HepG2 (cell line): ENCODE measurements at regions not wholly inside any gene's neighbourhood (a gene's known extent, or its start where the extent isn't known, plus 50 kb on each side); places are given as distances from the start of the nearest gene placed in this dataset.

Experiments used
- ATAC-seq: fragments of 200-7000 bp; cut with Tn5 transposase; 3 replicates; pipeline ENCODE4 v1.9.1; 2020; ENCODE audit warnings: mild to moderate bottlenecking, moderate library complexity
- BruUV-seq: library from RNA; stranded (reverse); fragments of 400-500 nt; replicated peaks from 2 replicates; lab custom pipeline; 2021; lab: Mats Ljungman, UMichigan
- CTCF ChIA-PET: fragments of 300-600 bp; formaldehyde crosslinking; extraction: SDS; loops from one replicate; lab custom pipeline; 2021; ENCODE audit warnings: low total read pairs, inconsistent platforms, low intra/inter-chr PET ratio; lab: Yijun Ruan, JAX
- POLR2A ChIA-PET: fragments of 350-600 bp; sonication (Branson Sonifier 250); formaldehyde crosslinking; loops from one replicate; lab custom pipeline; 2020; ENCODE audit warnings: antibody characterized with exemption, inconsistent platforms; lab: Yijun Ruan, JAX
- DNase-seq: peaks from one replicate; pipeline ENCODE4 v3.0.0-alpha.2; 2015; ENCODE audit warnings: low spot score
- FAIRE-seq: peaks from 3 replicates; lab custom pipeline; 2011; peaks lifted over from hg19 to GRCh38; lab: Jason Lieb, UNC
- H2AFZ ChIP-seq: one replicate; pipeline ENCODE4 v1.6.1; 2011; ENCODE audit warnings: low read length, inconsistent platforms
- H3K27ac ChIP-seq: fragments of 300-600 bp; 3 replicates; pipeline ENCODE4 v1.8.0; 2011; ENCODE audit warnings: mixed run types, mild to moderate bottlenecking, mixed read lengths, low read length, inconsistent platforms; ENCODE audit not compliant: insufficient read depth; ENCODE audit errors: extremely low read length
- H3K27me3 ChIP-seq, 2 experiments: fragments of 200-600 bp in 1 of 2; 2 replicates in 1 of 2; 3 replicates in 1 of 2; pipeline versions ENCODE4 v1.6.0 to v1.8.0; 2011; ENCODE audit warnings: low read length in 2 of 2, mild to moderate bottlenecking in 2 of 2, moderate library complexity in 2 of 2, inconsistent platforms in 1 of 2; ENCODE audit not compliant: insufficient read depth in 2 of 2, control insufficient read depth in 1 of 2
- H3K36me3 ChIP-seq, 2 experiments: fragments of 200-600 bp in 1 of 2; replicated peaks in 1 of 2; 2 replicates in 1 of 2; 3 replicates in 1 of 2; pipeline versions ENCODE4 v1.5.1 to v1.8.0; 2011; ENCODE audit warnings: low read length in 2 of 2, inconsistent platforms in 1 of 2; ENCODE audit not compliant: insufficient read depth in 2 of 2, control insufficient read depth in 1 of 2
- H3K4me1 ChIP-seq: 2 replicates; pipeline ENCODE4 v1.5.1; 2012; ENCODE audit warnings: low read length, inconsistent platforms; ENCODE audit not compliant: insufficient read depth
- H3K4me2 ChIP-seq: 2 replicates; pipeline ENCODE4 v1.6.0; 2011; ENCODE audit warnings: low read depth, low read length, inconsistent platforms
- H3K4me3 ChIP-seq, 3 experiments: fragments of 200-600 bp in 1 of 3; sonication (generic), shearing (Covaris generic) in 1 of 3; replicated peaks in 1 of 3; 2 replicates each; pipeline ENCODE4 v1.5.1; 2011 to 2016; ENCODE audit warnings: low read length in 3 of 3, inconsistent platforms in 2 of 3, low read depth in 2 of 3, mild to moderate bottlenecking in 2 of 3, control low read depth in 1 of 3, mixed read lengths in 1 of 3; ENCODE audit not compliant: insufficient read depth in 1 of 3
- H3K79me2 ChIP-seq: one replicate; pipeline ENCODE4 v1.6.1; 2011; ENCODE audit warnings: low read length, inconsistent platforms; ENCODE audit not compliant: insufficient read depth
- H3K9ac ChIP-seq: 2 replicates; pipeline ENCODE4 v1.6.0; 2011; ENCODE audit warnings: mild to moderate bottlenecking, low read depth, low read length, inconsistent platforms; ENCODE audit not compliant: insufficient read depth
- H3K9me3 ChIP-seq: 2 replicates; pipeline ENCODE4 v1.5.1; 2012; ENCODE audit warnings: mild to moderate bottlenecking, low read length
- H4K20me1 ChIP-seq: 2 replicates; pipeline ENCODE4 v1.6.0; 2011; ENCODE audit warnings: inconsistent platforms, mild to moderate bottlenecking, low read length, moderate library complexity; ENCODE audit not compliant: insufficient read depth
- ARID5B ChIP-seq: IDR thresholded peaks from 2 replicates; pipeline ENCODE4 v1.4.0; 2020; ENCODE audit warnings: mild to moderate bottlenecking, missing genetic modification reagents
- CCAR2 ChIP-seq: fragments of 200-400 bp; formaldehyde crosslinking; optimal IDR thresholded peaks from 2 replicates; pipeline ENCODE3; 2018; ENCODE audit warnings: low read depth, mild to moderate bottlenecking, low read length, moderate library complexity
- CENPX ChIP-seq: sonication (generic); formaldehyde crosslinking; IDR thresholded peaks from 2 replicates; pipeline ENCODE4 v1.9.0; 2021; ENCODE audit warnings: mild to moderate bottlenecking, missing genetic modification reagents, moderate library complexity
- CREB1 ChIP-seq, 2 experiments: fragments of 450-650 bp in 1 of 2; IDR thresholded peaks; 2 replicates each; pipeline ENCODE4 v1.6.1; 2016 to 2017; ENCODE audit warnings: control low read depth in 1 of 2, mild to moderate bottlenecking in 1 of 2, missing compliant biosample characterization in 1 of 2, missing genetic modification characterization in 1 of 2
- NFYC ChIP-seq: IDR thresholded peaks from 2 replicates; pipeline ENCODE4 v1.6.1; 2016; ENCODE audit warnings: missing genetic modification reagents, missing compliant biosample characterization
- NONO ChIP-seq, 2 experiments: fragments of 450-650 bp in 1 of 2; sonication (generic) in 1 of 2; formaldehyde crosslinking in 1 of 2; IDR thresholded peaks in 1 of 2; conservative IDR thresholded peaks in 1 of 2; 2 replicates each; pipeline versions ENCODE4 v1.6.1 to v1.8.0; 2017 to 2022; ENCODE audit warnings: mild to moderate bottlenecking in 1 of 2, missing genetic modification reagents in 1 of 2, moderate library complexity in 1 of 2
- SP1 ChIP-seq, 2 experiments: fragments of 450-650 bp in 1 of 2; sonication (generic) in 1 of 2; formaldehyde crosslinking in 1 of 2; IDR thresholded peaks; 2 replicates each; pipeline versions ENCODE4 v1.4.0 to v1.6.1; 2016 to 2020; ENCODE audit warnings: missing genetic modification reagents in 1 of 2
- TP53 ChIP-seq: sonication (generic); formaldehyde crosslinking; conservative IDR thresholded peaks from 2 replicates; pipeline ENCODE4 v1.4.0; 2020; ENCODE audit warnings: missing genetic modification reagents
- ZC3H4 ChIP-seq: sonication (generic); formaldehyde crosslinking; IDR thresholded peaks from 2 replicates; pipeline ENCODE4 v1.4.0; 2020; ENCODE audit warnings: missing genetic modification reagents, borderline replicate concordance
- ZFP36L2 ChIP-seq: sonication (generic); formaldehyde crosslinking; IDR thresholded peaks from 2 replicates; pipeline ENCODE4 v1.4.0; 2020; ENCODE audit warnings: missing genetic modification reagents
- ZNF232 ChIP-seq: sonication (generic); formaldehyde crosslinking; IDR thresholded peaks from 2 replicates; pipeline ENCODE4 v1.4.0; 2020; ENCODE audit warnings: missing genetic modification reagents, borderline replicate concordance
- ZNF557 ChIP-seq: sonication (generic); formaldehyde crosslinking; IDR thresholded peaks from 2 replicates; pipeline ENCODE4 v1.4.0; 2020; ENCODE audit warnings: missing genetic modification reagents
- WGBS: methylation state at CpG from one replicate; pipeline ENCODE4 v1.1.6; 2017; ENCODE audit warnings: low lambda C conversion rate; 5-methylcytosine and 5-hydroxymethylcytosine counted together
- in situ Hi-C: cut with HindIII; loops from 2 replicates; pipeline ENCODE4 v1.10.0; 2017; ENCODE audit warnings: low pct_unique_long_range_greater_than_20kb; ENCODE audit not compliant: extremely low pct_ligation_motif_present
- intact Hi-C: fragments of 100-400 bp; cut with micrococcal nuclease; formaldehyde crosslinking; loops from one replicate; pipeline ENCODE4 v1.10.0; 2022; ENCODE audit not compliant: unreplicated experiment
- TF ChIP-seq, protein P1 (sequence below): sonication (generic); formaldehyde crosslinking; IDR thresholded peaks from 2 replicates; pipeline ENCODE4 v1.5.0; 2020; ENCODE audit warnings: missing genetic modification reagents
- TF ChIP-seq, protein P2 (sequence below): sonication (generic); formaldehyde crosslinking; IDR thresholded peaks from 2 replicates; pipeline ENCODE4 v1.8.0; 2022; ENCODE audit warnings: missing genetic modification reagents, mild to moderate bottlenecking, borderline replicate concordance

GRCh38 chr20:29300579-29301551 lies 1956.6 kb upstream of the DEFB115 start:
- ChIA-PET CTCF (no interaction called here), POLR2A (no interaction called here)
- Histone ChIP-seq H3K27ac (no peak overlapping the region), H3K79me2 (no peaks in the 10 kb centered on the region), H3K9me3 (peaks cover 93% of the 10 kb centered on the region), H4K20me1 (no peaks in the 10 kb centered on the region), H3K4me2 (no peak overlapping the region), H3K36me3 (no peaks in the 10 kb centered on the region), H2AFZ (no peak overlapping the region), H3K9ac (no peak overlapping the region), H3K27me3 (no peaks in the 10 kb centered on the region), H3K4me1 (no peaks in the 10 kb centered on the region), H3K4me3 (no peak overlapping the region)
- BruUV-seq: no TSS peak
- in situ Hi-C loops (no loop called here), intact Hi-C loops (no loop called here)
- no peak for DNase-seq
- ATAC-seq: no peak
- TF ChIP-seq TP53: no peak
- TF ChIP-seq ARID5B (CRISPR knock-in tag): no peak
- no peak for TF ChIP-seq NFYC (CRISPR knock-in tag)
- TF ChIP-seq SP1 (IDR thresholded peaks at IDR 0.05): no peak
- no peak for TF ChIP-seq SP1 (CRISPR knock-in tag; IDR thresholded peaks at IDR 0.05)
- TF ChIP-seq, protein P1, sequence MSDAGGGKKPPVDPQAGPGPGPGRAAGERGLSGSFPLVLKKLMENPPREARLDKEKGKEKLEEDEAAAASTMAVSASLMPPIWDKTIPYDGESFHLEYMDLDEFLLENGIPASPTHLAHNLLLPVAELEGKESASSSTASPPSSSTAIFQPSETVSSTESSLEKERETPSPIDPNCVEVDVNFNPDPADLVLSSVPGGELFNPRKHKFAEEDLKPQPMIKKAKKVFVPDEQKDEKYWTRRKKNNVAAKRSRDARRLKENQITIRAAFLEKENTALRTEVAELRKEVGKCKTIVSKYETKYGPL (CRISPR knock-in tag): no peak
- TF ChIP-seq ZC3H4 (CRISPR knock-in tag): no peak
- no peak for TF ChIP-seq CCAR2
- TF ChIP-seq CENPX (CRISPR knock-in tag): no peak
- no peak for TF ChIP-seq CREB1 (IDR thresholded peaks at IDR 0.05)
- no peak for TF ChIP-seq CREB1 (CRISPR knock-in tag; IDR thresholded peaks at IDR 0.05)
- TF ChIP-seq, protein P2, sequence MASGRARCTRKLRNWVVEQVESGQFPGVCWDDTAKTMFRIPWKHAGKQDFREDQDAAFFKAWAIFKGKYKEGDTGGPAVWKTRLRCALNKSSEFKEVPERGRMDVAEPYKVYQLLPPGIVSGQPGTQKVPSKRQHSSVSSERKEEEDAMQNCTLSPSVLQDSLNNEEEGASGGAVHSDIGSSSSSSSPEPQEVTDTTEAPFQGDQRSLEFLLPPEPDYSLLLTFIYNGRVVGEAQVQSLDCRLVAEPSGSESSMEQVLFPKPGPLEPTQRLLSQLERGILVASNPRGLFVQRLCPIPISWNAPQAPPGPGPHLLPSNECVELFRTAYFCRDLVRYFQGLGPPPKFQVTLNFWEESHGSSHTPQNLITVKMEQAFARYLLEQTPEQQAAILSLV (CRISPR knock-in tag): no peak
- no peak for TF ChIP-seq ZFP36L2 (CRISPR knock-in tag)
- no peak for TF ChIP-seq ZNF557
- no peak for TF ChIP-seq NONO (IDR thresholded peaks at IDR 0.05)
- TF ChIP-seq NONO (CRISPR knock-in tag; conservative IDR thresholded peaks at IDR 0.05): no peak
- no peak for TF ChIP-seq ZNF232
- FAIRE-seq: no peak
- 75% methylated on average over 55 of the region's 88 CpGs for WGBS
